ENCODE measurements at regions not wholly inside any gene's neighbourhood (a gene's known extent, or its start where the extent isn't known, plus 50 kb on each side); places are given as distances from the start of the nearest gene placed in this dataset.
"Not testable (repeated sequence)": the region's sequence is repeated elsewhere in the genome, so short reads cannot be mapped to it uniquely, and the experiment has no call there.

DNA sequence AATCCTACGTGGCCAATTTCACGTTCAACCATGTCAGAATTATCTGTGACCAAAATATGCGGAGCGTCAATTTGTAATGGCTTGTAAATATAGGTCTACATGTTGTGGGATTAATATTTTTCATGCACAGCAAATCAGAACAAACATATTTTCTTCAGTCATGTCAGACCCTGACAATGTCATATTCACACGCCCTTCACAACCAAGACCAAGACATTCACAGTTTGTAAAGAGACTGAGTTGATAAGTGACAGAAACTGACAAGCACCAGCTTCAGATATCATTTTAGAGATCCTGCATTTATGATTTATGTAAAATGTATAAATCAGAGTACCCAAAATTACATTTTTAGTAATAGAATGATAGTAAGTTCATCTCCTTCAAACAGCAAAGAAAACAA, 57.3 kb upstream of the NOVA1 start:
- no peak for DNase-seq

DNA sequence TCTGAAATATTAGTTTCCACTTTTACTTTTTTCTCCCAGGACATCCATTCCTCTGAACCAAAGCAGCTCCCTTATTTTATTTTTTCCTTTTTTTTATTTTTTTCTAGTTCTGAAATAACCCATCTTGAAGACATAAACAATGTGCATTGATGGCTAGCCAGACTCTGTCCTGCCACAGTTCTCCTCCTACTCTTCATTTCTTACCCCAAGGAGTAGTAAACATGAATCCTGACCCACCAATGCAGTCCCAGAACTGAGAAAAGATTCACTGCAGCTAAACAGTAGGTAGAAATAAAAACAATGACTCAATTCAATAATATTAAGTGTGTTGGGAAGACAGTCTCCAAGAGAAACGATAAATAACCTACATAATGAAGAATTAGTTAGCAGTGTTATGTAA, 65.7 kb upstream of the NOVA1 start:
- no peak for DNase-seq

DNA sequence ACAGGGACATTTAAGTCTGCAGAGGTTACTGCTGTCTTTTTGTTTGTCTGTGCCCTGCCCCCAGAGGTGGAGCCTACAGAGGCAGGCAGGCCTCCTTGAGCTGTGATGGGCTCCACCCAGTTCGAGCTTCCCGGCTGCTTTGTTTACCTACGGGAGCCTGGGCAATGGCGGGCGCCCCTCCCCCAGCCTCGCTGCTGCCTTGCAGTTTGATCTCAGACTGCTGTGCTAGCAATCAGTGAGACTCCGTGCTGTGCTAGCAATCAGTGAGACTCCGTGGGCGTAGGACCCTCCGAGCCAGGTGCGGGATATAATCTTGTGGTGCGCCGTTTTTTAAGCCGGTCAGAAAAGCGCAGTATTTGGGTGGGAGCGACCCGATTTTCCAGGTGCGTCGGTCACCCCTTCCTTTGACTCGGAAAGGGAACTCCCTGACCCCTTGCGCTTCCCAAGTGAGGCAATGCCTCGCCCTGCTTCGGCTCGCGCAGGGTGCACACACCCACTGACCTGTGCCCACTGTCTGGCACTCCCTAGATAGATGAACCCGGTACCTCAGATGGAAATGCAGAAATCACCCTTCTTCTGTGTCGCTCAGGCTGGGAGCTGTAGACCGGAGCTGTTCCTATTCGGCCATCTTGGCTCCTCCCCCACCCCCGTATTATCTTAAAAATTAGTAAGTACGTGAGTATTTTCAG, 81.0 kb upstream of the NOVA1 start:
- DNase-seq, result not testable (repeated sequence)

DNA sequence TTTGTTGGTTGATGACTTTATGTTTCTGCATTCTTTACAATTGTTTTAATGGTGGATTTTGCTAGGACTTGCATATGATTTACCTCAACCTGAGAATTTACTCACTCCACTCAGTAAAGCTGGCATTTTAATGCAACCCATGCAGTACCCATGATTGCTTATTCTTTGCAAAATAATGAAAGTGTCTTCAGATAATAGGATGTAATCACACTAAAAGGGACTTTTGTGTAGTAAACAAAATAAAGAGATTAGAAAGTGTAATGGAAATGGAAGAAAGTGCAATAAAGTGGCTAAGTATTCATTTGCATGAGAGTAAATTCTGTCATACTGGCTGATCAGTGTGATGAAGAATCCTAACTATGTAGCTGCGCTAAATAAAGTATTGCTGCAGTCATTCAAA, 87.6 kb upstream of the NOVA1 start:
- no peak for DNase-seq

DNA sequence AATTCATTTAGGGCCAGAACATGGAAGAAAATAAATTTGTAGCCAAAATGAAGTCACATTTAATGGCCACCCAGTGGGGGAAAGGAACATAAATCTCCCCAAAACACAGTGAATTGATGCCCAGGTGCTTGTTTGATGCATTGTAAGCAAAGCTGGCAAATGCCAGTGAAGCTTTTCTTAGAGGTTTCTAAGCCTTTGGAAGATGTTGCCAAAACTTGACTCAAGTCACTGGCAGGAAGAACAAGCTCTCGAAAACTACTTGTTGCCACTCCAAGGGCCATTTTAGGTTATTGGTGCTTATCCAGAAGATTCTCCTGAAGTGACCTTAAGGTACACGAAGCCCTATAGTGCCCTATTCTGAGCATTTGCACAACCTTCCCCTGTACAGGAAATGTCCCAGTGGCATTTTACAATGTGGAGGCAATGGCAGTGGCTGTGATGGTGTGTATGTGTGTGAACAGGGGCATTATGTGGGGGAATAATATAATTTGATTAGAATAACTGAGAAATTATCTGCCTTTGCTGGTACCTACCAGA, 89.5 kb upstream of the NOVA1 start:
- no peak for DNase-seq

DNA sequence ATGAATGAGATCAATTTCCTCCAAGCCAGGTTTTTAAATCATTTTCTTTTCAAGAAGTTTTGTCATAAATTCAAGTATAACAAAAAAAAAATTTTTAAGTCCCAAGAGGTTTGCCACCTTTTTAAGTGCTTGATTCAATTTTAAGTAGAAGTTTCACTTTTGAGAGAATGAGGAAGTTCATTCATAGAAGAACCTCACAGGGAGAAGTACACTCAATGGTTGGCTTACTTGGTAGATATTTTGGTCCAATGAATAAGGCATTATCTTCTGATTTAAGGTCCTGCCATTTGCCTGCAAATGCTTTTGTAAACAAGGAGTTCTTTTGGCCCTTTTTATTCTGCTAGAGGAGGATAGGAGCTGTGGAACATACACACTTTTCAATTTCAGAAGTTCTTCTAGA, 96.7 kb upstream of the NOVA1 start:
- no peak for DNase-seq

DNA sequence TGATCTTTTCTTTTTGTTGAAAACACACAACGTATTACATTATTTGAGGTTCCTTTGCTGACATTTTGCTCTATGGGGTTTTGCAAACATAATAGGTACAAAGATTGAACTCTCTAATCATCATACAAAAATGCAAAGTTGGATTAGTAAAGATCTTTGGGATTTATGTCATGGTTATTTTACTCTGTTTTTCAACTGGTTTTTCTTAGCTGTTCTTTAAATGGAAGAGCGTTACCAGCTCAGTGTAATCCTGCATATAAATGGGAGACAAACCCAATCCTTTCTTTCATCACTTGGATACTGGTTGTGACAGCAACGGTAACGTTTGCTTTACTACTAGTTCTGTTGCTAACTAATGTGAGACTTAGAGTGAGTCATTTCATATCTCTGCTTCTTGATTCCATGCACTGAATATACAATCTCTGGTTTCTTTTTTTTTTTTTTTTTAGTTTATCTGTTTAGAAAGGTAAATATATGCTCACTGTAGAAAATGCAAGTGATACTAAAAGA, 104.9 kb upstream of the NOVA1 start:
- no peak for DNase-seq

DNA sequence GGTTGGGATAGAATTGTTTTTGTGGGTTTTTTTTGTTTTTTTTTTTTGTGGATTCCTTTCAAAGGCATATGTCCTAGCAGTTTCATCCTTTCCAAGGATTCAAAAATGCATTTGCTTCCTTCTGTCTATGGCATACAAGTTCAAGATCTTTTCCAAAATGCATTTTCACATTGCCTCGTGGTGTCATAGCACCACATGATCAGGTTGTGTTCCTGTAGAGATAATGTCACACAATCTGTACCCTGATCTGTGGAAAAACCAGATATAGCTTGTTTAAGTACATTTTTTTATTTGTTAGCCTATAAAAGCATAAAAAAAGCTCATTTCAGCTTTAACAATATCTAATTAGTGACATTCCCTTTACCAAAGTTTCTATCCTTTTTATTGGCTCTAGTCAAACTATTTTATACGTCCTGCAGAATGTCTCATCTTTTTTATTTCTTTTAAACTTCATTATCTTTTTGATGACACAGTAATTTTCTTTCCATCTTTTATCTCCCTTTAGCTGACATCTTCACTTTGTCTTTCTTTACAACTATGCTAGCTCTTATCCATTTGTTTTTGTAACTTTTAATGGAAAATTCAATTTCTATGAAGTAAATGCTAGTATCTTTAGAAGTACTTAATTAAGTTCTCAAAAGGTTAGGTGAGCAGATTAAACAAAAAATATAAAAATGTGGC, 106.0 kb upstream of the NOVA1 start:
- no peak for DNase-seq

DNA sequence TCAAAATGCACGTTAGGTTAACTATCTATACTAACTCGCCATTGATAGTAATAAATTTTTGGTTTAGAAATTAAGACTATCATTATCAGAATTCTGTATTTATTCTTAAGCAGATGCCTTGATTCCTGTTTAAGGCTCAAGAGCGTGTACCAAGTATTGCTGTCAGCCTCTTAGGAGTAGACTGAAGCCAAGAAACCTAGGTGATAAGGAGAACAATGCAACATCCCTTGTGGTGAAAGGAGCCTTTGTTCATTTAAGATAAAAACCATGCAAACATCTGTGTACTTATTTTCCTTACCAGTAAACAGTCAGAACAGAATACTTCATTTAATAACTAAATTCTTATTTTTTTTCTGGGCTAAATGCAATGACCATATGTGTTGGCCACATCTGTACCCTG, 109.4 kb upstream of the NOVA1 start:
- DNase-seq, result no peak

DNA sequence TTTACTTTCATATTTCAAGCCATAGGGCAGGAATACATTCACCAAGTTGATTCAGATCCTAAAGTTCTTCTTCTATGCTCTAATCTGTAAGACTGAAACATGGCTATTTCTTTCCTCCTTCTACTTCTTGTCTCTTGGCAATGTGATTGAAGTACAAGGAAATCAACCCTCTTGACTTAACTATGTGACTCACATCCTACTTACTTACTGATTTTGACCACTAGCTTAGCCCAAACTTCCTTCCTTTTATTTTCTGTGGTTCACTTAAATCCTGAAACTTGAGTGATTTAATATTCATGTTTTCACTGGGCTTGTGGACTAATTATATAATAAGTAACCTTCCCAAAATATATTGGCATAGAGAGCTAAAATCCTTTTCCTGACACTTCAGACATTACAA, 111.2 kb upstream of the NOVA1 start:
- no peak for DNase-seq

DNA sequence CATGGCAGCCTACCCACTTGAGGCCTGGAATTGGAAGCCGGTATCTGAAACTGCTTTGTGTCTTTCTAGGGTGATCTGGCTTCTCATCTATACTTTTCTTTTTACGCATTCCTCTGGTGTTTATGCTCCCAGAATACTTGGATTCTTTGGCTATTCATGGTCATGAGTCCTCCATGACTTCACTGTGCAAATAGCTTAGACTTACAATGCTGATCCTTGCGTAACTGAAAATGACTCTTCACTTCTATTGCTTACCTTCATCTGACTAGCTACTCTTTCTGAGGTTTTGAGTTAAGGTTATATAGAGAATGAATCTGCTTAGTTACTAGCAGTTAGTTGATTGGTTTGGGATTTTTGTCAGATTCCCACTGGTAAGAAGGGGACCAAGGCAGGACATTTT, 121.7 kb upstream of the NOVA1 start:
- DNase-seq, result no peak

DNA sequence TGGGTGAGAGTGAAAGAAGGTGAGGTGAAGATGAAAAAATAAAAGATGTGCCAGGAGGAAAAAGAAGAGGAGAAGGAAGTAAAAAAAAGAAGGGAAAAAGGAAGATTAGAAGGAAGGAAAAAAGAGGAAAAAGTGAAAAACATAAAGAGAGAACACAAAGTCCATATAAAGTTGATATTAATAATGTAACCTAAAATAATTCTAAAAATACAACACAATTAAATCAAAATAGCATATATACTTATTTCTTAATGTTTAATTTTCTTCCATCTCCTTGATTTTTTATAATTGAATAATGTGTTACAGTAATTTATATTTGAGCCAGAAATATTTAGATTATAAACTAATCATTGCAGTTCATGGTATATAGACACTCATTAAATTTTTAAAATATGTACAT, 124.4 kb upstream of the NOVA1 start:
- DNase-seq, result no peak

DNA sequence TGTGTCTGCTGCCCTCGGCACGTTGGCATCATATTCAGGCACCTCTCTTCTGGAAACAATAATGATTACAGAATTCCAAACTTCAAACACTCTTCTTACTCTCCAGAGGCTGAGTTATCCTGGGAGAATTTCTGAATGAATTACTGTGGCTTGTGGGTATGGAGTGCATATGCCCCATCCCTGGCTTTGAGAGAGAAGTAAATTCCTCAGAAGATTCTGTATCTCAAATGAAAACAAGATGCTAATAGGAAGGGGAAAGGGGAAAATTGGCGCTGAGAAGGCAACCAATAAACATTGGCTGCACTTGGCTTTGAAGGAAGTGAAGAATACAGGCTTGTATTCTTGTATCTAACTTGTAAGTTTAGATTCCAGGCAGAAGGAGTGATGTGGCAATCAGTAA, 132.0 kb upstream of the NOVA1 start:
- DNase-seq, result no peak

DNA sequence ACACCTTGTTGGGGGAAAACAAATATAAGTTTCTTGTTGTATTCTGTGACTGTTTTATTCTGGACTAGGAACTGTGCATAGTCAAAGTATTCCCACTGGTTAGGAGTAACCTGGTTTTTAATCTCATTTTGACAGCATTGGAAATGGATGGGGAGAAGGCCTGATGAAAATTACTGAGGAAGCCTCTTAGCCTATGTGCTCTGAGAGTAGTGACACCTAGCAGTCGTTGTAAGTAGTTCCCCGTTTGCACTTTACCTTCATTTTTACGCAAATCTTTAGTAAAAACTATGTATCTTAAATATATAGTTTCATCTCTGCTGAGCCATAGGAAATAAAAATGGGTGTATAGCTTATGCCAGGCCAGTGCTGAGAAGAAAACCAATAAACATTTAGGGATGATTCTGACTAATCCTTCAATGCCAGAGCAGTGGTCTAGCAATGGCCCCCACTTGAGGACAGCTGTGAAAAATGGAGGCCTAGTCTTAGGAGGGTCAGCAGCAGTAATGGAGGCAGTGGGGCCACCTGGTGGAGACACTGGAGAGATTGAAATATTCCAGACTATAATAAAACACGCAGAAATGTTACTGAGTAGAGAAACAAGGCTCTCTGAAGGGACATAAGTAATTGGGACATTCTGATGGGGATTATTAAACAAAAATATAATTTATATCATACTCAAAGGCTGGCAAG, 133.2 kb upstream of the NOVA1 start:
- DNase-seq, result peak; percentile 7 to 34

DNA sequence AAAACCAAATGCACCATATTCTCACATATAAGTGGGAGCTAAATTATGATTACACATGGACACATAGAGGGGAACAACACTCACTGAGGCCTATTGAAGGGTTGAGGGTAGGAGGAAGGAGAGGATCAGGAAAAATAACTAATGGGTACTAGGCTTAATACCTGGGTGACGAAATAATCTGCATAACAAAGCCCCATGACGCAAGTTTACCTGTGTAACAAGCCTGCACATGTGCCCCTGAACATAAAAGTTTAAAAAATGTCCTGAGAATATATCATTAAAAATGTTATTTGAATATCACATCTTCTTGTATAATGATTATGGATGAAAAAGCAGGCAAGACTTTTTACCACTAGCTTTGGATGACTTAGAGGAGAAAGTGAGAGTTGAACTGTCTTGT, 138.0 kb upstream of the NOVA1 start:
- DNase-seq, result no peak

DNA sequence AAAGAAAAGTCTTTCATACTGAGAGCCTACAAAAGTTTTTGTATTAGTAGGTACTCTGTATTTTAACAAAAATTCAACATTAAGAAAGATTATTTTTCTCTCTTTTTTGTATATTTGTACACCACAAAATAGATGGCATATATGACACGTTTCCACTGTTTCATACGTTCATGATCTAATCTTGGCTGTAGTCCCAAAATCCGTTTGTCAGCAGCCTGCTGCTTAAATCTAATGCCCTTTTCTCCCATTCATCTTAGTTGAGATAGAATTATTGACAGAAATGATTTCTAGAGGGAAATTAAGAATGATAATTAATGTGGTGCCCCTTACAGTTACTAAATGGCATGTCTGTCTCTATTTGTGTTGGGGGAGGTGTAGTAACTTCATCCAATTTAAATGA, 140.7 kb upstream of the NOVA1 start:
- no peak for DNase-seq

DNA sequence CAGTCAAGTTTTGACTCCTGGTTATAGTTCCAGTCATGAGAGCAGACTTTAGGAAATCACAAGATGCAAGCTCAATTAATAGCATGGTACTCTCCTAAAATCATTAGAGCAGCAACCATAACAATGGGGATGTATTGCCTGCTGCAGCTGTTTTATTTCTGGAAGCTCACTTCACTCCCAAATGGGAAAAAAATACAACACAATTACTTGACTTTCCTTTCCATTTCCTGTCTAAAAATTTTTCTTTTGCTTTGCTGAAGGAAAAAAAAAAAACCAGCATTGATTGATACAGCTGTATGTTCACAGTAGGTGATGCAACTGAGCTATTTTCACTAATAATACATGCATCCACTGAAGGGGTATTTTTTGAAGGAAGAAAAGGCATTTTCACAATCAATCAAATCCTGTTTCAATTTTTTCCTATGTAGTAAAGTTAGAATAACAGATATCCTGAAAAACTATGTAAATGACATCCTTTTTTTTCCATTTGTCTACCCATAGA, 143.9 kb upstream of the NOVA1 start:
- DNase-seq, result no peak

DNA sequence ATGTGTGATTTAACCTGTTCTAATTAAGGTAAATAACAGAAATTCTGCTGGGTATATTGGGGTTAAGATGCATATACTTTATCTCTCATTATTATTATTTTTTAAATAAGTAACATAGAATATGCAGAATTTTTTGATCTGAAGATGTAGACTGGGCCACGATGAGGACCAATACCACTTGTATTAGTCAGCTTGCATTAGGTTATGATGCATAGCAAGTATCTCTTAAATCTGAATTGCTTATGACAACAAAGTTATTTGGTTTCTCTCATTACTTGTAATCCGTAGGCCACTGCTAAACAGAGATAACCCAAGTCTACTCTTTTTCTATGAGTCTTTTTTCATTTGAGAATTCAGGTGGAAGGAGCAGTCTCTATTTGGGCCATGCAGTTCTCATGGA, 145.5 kb upstream of the NOVA1 start:
- no peak for DNase-seq

DNA sequence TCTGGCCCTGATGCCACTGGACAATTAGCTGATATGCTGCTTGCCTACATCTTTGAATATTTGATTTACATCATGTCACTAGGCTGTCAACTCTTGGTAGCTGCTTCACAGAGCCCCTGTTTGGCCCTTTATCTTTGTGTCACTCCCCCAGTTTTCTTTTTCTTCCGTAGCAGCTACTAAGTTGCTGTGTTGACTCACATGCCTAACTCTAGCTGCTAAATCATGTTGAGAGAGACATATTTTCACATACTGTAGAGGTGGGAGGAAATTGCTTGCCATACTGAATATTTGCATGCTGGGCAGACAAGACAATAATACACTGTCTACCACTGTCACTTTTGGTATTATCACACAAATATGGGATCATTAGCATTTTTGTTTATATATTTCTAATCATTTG, 147.1 kb upstream of the NOVA1 start:
- no peak for DNase-seq

DNA sequence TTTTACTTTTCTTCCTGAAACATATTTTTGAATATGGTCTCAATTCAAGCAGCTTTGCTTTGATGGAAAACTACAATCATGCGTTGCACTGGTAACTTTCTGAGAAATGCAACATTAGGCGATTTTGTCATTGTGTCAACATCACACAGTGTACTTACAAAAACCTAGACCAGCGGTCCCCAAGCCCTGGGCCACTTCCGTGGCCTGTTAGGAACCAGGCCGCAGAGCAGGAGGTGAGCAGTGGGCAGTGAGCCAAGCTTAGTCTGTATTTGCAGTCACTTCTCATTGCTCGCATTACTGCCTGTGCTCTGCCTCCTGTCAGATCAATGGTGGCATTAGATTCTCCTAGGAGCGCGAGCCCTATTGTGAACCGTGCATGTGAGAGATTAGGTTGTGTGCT, 163.7 kb upstream of the NOVA1 start:
- peak; percentile 86 to 94 for DNase-seq

DNA sequence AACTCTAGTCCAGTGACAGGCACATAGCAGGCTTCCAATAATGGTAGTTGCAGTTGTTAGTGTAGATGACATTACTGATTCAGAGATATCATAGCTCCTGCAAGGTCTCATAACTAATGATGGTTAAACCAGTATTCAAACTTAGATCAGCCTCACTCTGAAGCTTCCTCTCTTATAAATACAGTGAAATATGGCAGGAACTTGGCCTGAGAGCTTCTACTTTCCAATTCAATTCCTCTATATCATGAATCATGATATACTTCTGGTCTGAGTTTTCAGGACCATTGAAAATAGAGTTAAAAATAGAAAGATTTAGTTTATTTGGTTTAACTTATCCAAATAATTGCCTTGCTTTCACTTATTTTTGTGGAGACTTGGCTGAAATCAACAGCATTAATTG, 167.5 kb upstream of the NOVA1 start:
- no peak for DNase-seq

DNA sequence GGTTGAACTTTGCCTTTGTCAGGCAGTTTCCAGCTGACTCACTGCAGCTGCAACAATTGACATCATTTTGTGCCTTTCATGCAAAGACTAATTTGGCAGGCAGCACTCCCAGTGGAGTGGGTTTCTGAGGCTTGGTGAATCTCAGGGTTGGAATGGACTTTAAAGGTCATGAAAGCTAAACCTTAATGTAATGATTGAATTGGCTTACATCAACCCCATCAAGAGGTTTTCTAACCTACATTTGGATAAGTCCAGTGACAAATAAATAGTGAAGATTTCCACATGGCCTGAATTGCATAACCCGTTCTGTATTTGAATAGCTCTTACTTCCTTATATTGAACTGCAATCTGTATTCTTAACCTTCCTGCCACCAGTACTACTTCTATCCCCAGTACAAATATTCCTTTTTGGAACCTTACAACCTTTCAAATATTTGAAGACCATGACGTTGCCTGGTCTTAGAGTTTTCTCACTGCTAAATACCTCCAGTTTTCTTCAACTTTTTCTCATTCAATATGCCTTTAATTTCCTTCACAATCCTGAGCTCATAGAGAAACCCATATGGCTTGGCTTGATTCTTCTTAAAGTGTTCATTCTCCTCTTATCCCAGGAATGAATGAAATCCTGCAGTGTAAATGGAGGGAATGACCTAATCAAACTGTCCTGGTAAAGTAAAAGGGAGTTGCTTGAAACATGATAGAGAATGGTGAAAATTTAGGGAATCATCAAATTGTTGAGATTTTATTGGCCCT, 168.1 kb upstream of the NOVA1 start:
- peak; percentile 83 to 91 for DNase-seq

DNA sequence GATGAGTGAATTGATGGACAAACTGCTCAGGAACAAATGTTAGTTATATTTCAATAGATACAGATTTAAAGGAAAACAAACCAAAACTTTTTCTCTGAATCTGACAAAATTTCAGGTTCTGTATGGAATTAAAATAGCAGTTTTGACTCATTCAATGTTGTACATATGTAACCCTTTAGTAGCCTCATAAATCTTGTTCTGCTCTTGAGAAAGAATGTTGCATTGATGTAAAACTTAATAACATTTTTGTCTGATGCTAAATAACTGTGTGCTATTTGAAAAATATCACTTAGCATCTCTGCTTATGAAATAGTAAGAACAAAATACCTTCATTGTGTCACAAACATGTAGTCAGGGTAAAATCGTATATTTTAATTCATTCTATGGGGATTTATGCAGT, 168.9 kb upstream of the NOVA1 start:
- DNase-seq, result no peak

Measured in SHP77 (cell line).